ENCODE measurements at regions not wholly inside any gene's neighbourhood (a gene's known extent, or its start where the extent isn't known, plus 50 kb on each side); places are given as distances from the start of the nearest gene placed in this dataset.
A peak's percentile ranks its signal among the peaks of the same experiment; 100 is the strongest.

DNA sequence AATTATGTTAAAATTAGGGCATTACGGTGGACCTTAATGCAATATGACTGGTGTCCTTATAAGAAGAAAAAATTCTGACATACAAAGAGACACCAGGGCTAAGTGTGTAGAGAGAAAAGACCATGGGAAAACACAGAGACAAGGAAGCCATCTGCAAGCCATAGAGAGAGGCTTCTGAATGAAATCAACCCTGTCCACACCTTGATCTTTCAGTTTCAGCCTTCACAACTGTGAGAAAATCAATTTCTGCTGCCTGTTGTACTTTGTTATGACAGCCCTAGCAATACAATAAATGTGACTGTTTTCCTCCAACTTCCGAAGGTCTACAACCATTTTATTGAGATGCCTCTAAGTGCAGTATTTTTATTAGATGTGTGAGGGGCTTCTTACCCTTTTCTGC is 1407.2 kb downstream of the MRPL39 start:
- DNase-seq (ENCODE audit: low read depth in 2 of 3, low spot score in 2 of 3): no peak

DNA sequence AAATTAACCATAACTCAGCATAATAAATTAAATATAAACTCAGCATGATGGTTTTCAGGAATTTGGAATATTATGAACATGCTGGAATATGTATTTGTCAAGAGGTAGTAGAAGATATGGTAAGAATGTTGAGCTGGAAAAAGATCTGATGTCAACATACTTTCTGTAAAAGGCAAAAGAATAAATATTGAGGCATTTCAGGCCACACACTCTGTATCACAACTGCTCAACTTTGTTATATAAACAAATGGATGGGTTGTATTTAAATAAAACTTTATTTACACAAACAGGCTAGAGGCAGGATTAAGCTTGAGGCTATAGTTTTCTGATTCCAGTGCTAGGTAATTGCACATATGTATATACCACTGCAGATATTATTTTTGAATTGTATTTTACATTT is 1409.4 kb downstream of the MRPL39 start:
- no peak for DNase-seq (ENCODE audit: low read depth in 2 of 3, low spot score in 2 of 3)

DNA sequence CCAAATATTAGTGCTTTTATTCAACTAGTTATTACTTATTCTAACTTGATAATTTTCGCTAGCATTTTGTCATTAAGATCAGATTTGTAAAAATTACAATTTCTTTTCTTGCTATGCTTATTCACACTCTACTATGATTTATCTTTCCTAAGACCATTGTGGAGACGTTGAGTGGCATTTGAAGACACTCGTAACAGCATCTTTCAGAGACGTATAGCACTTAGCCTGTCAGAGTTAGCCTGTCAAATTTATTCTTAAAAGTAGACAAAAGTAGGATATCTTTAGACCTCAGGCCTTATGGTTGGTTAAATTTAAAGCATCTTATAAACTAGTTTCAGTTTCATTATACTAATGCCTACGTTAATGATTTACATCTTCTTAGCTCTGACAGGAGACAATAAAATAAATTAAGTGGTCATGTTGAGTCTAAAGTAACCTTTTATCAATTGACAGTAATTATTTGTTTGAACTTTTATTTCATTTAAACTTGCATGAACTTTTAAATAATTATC is 1410.1 kb downstream of the MRPL39 start:
- DNase-seq (ENCODE audit: low read depth in 2 of 3, low spot score in 2 of 3): peak in 1 of 3 donors; percentile 2

DNA sequence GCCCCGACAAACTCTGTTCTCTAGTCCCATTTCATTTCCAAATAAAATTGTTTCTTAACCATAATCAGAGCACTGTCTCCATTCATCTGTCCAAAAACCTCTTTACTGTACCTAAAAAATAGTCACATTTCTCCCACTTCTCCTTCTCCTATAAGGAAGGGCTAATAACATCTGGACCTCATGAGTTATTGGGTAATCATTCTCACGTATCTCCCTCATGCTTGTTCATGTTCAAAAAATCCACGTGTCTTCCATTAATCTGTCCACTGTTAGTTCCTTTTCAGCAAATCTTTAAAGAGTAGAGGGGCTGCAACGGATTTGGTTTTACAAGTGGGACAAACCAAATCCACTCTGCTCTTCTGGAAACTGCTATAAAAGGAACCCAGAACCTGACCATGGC is 1418.8 kb downstream of the MRPL39 start:
- no peak for DNase-seq (ENCODE audit: low read depth in 2 of 3, low spot score in 2 of 3)

DNA sequence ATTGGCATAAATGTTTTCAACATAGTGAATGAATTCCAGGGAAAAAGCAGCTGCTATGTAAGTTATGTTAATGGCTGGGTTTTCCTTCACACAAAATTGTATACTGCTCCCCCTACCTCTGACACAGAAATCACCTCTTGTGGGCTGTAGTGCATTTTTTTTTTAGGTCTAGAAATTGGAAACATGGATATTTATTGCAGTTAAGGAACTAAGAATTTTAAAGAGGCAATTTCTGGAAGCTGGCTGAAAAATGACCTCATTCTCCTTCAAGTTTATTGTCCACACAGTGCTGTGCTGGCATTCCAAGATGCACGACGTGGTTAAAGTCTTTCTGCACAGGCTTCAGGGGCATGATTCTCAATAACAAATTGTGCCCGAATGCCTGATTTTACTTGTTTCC is 1424.2 kb downstream of the MRPL39 start:
- DNase-seq (ENCODE audit: low read depth in 2 of 3, low spot score in 2 of 3): no peak

DNA sequence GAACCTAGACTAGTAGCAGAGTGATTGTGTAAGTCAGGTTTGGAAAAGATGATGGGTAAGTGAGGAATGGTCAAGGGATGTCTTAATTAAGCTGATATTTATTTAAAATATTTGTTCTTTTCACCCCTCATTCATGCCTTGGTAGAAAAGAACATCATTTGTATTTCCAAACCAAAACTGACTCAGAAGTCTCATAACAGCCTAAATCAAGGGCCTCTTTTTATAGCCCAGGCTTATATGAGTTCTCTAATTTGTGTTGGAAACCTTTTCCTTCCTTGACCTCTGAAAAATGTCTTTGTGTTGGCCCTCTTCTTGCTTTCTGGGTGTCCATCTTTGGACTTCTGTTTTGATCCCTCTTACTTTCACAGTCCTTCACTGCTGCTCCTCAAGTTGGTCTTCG is 1428.2 kb downstream of the MRPL39 start:
- DNase-seq (ENCODE audit: low read depth in 2 of 3, low spot score in 2 of 3): no peak

DNA sequence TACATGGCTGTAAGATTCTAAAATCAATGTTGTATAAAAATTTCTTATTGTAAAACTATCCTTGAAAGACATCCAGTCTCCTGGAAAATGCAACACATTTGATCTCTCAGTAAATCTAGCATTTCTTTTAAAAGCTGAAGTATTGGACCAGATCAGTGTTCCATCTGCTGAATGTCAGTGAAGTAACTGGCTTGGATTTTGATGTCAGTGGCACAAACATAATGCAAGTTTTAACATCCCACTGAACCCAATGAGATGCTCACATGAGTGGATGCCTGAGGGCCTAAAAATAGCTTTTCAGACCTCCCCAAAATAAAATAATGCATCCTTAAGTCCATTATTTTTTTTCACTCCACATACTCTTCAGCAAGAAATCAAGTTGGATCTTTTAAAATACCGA is 1432.2 kb downstream of the MRPL39 start:
- no peak for DNase-seq (ENCODE audit: low read depth in 2 of 3, low spot score in 2 of 3)

DNA sequence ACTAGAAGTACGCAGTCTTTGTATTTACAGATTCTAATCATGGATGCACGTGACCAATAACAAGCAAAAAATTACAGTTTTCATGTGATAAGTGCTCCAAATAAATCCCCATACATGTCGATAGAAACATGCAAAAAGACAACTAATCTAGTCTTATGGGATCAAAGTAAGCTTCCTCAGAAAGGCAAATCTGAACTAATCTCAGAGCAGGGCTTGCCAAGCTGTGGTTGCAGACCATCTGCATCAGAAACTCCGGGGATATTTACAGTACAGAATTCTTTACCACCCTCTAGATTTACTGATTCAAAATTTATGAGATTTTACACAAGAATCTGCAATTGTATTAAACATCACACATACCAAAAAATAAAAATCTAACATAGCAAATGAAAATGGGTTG is 1435.5 kb downstream of the MRPL39 start:
- no peak for DNase-seq (ENCODE audit: low read depth in 2 of 3, low spot score in 2 of 3)

DNA sequence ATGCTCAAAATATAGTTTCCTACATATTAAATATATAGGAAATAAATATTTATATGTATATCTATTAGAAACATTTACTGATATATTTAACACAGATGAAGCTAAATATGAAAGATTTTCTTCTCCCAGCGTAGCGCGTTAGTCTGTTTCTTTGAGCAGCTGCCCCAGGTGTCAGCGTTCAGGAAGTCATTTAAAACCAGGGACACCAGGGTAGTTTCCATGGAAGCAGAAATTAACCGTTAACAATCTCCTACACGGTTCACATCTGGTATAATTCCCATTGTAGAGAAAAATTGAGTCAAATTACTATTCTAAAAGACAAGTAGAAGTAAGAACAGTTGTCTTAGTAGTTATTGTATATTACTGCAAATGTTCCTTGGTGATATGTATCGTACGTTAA is 1443.7 kb downstream of the MRPL39 start:
- no peak for DNase-seq (ENCODE audit: low read depth in 2 of 3, low spot score in 2 of 3)

DNA sequence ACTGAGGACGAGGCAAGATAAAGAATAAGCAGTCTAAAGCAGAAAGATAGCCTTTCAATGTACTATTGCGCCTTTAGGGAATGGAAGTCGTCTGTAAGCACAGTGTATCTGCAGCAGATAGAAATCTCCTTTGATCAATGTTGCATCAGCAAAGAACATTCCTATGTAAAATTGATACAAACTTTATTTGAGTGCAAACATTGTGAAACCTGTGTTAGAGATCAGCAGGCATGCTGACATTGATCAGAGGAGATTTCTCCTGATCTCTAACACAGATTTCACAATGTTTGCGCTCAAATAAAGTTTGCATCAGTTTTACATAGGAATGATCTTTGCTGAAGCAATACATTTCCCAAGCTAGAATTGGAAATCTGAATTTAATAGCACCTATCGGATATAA is 1446.8 kb downstream of the MRPL39 start:
- DNase-seq (ENCODE audit: low read depth in 2 of 3, low spot score in 2 of 3): no peak

DNA sequence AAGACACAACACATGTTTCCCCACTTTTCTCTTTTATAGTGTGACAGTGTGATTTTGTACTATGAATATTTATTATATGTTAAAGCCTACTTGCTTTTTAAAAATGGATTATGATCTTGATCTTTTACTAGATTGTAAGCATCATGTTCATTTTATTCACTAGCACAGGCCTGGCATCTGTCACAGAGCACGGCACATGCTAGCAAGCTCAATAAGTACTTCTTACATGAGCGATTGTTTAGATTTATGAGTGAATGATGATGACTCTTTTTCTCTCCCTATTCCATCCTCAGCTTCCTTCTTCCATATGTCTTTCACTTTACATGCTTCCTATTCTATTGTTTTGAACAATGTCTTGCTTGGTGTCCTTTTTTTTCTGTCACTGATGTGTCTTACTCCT is 1454.1 kb downstream of the MRPL39 start:
- DNase-seq (ENCODE audit: low read depth in 2 of 3, low spot score in 2 of 3): no peak

DNA sequence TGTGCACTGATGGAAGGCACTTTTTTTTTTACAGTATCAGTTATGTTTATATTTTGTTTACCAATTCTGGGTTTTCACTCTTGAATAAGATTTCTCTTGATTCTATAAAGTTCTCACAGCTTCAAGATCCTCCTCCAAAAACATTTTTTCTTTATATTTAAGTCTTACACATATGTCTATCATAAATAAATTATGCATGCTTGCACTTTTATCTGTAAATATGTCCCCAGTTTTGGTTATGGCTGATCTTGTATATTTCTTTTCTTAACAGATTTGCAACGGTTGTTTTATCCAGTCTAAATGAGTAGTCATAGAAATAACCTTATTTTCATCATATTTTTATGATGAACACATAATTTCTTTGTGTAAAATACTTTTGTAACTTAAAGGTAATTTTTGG is 1456.5 kb downstream of the MRPL39 start:
- no peak for DNase-seq (ENCODE audit: low read depth in 2 of 3, low spot score in 2 of 3)

DNA sequence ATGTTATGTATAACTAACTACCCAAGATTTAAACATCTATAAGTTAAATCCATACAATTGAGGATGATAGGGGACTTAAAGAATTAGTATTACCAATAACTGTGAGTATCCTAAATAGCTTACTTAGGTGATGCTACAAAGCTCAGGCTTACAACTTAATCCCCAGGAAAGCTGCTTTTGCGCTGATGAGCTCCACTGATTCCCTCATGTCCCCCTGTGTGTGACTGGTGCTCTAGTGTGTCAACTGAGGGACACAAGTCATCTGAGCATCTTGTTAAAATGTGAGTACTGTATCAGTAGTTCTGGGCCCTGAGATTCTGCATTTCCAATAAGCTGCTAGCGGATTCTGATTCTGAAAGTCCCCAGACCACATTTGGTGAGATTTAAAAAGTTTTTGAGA is 1458.8 kb downstream of the MRPL39 start:
- no peak for DNase-seq (ENCODE audit: low read depth in 2 of 3, low spot score in 2 of 3)

DNA sequence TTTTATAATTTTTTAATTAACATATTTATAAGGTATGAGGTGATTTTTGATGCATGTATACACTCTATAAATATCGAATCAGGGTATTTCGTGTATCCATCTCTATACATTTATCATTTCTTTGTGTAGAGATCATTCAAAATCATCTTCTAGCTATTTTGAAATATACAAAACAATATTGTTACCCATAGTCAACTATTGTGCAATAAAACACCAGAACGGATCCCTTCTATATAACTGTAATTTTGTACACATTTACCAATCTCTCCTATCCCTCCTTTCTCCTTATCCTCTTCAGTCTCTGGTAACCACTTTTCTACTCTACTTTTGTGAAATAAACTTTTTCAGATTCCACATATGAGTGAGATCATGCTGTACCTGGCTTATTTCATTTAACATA is 1459.6 kb downstream of the MRPL39 start:
- no peak for DNase-seq (ENCODE audit: low read depth in 2 of 3, low spot score in 2 of 3)

DNA sequence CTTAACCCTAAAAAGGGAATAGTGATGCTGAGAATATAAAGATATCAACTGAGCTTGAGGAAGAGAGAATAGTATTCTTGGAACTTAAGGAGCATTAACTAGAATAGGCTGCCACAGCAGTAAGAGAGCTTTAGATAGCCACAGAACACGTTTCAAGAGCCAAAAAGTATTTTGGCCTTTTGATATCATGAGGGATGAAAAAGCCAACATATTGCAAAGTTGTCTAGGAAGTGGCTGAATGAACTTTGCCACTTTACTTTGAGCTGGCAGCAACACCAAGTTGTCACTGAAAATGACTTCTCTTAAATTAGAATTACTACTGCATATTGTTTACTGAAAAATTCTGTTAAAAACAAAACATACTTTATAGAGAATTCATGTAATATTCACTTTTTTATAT is 1476.2 kb downstream of the MRPL39 start:
- no peak for DNase-seq (ENCODE audit: low read depth in 2 of 3, low spot score in 2 of 3)

DNA sequence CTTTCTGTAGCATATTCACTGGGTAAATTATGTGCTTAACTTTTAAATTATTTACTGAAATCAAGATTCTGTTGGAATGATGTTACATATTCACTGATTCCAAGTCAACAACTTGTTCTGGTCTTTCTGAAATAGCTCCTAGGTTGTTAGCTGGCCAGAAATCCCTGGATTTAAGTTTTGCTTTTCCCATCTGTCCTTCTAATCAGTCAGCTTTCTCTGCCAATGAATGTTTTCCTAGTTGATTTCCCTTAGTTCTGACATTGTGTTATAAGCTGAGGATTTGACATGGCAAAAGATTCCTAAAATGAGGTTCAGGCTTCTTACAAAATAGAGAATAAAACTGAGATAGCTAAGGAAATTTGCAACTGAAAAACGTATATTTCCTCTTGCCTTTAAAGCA is 1479.6 kb downstream of the MRPL39 start:
- no peak for DNase-seq (ENCODE audit: low read depth in 2 of 3, low spot score in 2 of 3)

DNA sequence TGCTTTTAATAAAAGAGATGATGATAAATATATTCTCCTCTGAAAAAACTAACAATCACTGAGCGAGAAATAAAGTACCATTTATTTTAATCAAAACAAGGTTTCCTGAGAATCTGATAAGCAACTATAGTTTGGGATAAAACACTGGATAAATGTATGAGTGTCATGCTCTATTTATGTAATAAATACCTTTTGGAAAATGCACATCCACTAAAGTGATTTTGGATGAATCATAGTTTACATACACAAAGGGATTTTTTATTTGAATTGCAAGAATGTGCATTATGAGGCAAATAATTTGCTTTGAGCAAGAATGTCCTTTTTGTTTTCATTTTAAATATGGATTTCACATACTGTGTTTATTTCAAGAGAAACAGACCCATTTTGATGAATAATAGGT is 1483.5 kb downstream of the MRPL39 start:
- DNase-seq (ENCODE audit: low read depth in 2 of 3, low spot score in 2 of 3): no peak

DNA sequence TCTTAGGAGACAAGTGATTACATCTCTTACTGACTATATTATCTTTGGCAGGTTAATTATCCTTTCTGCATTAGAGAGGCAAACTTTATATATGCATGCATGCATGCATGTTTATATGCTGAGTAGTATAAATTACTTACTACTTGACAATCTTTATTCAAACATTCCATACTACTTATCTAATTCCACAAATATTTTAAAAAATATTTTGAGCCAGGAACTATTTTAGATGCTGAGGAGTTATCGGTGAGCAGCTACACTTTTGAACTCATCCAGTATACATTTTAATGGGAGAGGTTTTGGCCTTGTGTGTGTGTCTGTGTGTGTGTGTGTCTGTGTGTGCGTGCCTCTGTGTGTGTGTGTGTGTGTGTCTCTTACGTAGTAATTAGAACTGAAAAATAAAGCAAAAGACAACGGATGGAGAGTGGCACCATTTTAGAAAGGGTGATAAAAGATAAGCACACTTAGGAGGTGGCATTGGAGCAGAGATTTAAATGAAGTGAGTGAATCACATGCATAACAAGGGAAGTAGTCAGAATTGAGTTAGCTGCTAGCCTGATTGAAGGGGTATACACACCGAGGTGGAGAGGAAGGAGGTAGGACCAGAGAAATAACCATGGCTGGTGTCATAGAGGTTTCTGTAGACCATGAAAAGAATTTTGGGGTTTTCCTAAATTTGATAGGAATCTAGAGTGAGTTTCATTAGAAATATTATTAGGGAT is 1488.4 kb downstream of the MRPL39 start:
- no peak for DNase-seq (ENCODE audit: low read depth in 2 of 3, low spot score in 2 of 3)

DNA sequence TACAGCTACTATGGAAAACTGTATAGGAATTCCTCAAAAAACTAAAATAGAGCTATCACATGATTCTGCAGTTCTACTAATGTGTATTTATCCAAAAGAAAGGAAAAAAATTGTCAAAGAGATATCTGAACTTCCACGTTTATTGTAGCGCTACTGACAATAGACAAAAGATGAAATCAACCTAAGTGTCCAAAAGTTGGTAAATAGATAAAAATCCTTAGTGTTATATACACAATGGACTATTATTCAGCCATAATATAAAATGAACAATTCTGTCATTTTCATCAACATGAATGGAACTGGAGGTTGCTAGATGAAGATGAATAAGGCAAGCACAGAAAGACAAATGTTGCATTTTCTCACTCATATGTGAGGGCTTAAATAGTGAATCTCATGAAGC is 1492.1 kb downstream of the MRPL39 start:
- DNase-seq (ENCODE audit: low read depth in 2 of 3, low spot score in 2 of 3): no peak

DNA sequence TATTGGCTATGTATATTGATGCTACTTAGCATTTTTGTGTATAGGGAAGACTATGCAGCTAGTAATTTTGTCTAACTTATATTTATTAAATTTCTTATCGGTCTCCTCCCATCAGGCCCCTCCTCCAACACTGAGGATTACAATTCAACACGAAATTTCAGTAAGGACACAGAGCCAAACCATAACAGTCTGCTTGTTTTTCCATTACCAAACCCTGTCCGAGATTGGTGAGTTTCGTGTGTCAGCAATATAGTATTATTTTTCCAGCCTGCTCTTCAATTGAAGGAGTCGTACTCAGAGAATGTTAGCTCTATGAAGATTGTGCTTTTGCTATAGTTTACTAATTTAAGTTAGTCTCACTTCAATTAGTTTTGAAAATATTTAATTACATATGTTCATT is 1495.3 kb downstream of the MRPL39 start:
- no peak for DNase-seq (ENCODE audit: low read depth in 2 of 3, low spot score in 2 of 3)

DNA sequence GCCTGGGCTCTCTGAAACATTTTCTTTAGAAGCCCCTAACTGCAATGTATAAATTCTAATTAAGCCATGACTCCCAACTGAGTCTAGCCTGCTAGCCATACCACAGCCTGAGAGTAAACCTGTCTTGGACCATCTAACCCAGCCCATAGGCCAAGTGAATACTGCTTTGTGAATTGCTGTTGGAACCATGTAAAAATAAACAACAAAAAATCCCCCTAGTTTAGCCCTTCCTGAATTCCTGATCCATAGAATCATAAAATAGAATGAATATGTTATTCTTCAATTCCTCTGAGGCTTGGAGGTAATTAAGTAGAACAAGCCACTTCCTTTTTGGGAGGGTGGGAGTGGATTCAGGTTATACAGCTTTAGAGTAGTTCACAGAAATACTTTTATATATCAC is 1496.4 kb downstream of the MRPL39 start:
- DNase-seq (ENCODE audit: low read depth in 2 of 3, low spot score in 2 of 3): no peak

DNA sequence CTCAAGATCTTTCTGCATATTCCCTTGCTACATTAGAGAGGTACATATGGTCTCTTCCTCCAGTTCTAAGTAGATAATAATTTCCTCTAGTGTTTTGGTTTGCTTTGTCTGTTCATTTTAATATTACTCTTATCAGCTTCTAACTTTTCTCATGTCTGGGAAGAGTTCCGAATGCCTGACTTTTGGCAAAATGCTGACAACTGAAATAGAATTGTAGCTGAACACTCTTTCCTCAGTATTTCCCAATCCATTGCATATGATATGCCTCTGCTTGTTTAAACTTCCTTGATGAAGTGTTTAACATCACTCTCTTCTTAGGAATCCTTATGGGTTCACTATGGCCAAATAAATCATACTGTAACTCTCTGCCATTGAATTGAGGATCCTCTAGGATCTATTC is 1510.1 kb downstream of the MRPL39 start:
- DNase-seq (ENCODE audit: low read depth in 2 of 3, low spot score in 2 of 3): no peak

DNA sequence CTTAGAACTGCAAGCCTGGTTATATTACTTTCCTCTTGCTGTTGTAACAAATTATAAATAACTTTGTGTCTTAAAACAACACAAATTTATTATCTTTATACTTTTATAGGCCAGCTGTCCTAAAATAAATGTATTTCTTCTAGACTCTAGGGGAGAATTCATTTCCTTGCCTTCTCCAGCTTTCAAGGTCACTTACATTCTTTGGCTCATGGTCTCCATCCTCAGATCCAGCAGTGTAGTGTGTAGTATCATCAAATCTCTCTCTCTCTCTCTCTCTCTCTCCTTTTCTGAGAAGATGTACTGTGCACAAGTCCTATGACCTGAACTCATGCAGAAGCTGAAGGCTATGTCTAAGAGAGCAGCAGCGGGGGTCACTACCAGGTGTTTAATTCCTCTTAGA is 1510.6 kb downstream of the MRPL39 start:
- no peak for DNase-seq (ENCODE audit: low read depth in 2 of 3, low spot score in 2 of 3)
